ENCODE measurements at regions not wholly inside any gene's neighbourhood (a gene's known extent, or its start where the extent isn't known, plus 50 kb on each side); places are given as distances from the start of the nearest gene placed in this dataset.

DNA sequence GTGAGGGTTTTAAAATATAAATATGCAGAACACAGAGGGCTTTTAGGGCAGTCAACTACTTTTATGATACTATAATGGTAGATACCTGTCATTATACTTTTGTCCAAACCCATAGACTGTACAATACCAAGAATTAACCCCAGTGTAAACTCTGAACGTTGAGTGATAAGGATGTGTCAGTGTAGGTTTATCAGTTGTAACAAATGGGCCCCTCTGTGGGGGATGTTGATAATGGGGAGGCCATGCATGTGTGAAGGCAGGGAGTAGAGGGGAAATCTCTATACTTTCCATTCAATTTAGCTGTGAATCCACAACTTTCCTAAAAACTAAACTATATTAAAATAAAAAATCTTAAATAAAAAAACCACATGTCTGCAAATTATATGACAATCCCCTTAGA lies 193.5 kb upstream of the CAMK1G start:
- no peak for DNase-seq

DNA sequence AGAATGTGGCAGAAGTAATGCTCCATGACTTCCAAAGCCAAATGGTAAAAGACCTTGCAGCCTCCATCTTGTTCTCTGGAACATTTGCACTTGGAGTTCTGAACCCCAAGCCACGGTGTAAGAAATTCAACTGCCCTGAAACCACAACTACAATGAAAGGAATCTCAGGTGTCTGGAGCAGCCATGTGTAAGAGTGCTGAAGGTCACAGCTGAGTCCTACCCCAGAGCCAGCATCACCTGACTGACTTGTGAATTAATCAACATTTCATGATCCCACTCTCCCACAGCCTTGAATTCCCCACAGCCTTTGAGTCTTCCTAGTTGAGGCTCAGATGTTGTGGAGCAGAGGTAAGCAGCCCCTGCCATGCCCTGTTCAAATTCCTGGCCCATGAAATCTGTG lies 192.8 kb upstream of the CAMK1G start:
- DNase-seq = no peak

DNA sequence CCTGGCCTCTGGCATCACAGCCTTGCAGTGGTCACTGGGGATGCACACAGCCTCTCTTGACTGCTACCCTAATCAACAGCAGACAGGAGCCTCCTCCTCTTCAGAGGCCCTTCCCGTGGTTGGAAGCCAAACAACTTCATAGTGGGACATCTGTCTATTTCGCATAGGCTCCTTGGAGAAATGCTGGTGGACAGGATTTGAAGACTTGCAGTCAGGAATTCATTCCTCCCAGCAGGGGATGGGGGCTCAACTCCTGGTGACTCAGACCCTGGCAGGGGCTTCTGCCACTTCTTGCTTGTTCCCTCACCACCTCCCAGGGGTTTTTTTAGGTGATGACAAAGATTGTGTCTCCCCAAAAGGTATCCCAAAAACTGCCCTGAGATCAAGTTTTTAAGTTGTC lies 191.7 kb upstream of the CAMK1G start:
- DNase-seq = no peak

DNA sequence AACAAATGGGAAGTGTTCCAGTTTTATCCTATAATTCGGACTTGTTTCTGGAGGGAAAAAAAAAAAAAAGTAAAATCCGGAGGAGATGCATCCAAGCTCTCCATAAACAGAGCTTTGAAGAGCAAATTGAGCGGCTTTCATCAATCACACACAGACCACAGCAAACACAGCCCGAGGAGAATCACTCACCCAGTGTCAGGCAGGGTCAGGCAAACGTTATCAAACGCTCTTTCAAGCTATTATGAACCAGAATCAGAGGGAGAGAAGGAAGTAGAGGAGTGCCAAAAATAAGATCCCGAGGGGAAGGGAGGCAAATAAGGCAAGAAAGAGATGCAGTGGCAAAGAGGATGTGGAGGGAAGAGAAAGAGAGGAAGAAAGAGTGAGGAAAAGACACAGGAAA lies 188.3 kb upstream of the CAMK1G start:
- peak; percentile 70 for DNase-seq

DNA sequence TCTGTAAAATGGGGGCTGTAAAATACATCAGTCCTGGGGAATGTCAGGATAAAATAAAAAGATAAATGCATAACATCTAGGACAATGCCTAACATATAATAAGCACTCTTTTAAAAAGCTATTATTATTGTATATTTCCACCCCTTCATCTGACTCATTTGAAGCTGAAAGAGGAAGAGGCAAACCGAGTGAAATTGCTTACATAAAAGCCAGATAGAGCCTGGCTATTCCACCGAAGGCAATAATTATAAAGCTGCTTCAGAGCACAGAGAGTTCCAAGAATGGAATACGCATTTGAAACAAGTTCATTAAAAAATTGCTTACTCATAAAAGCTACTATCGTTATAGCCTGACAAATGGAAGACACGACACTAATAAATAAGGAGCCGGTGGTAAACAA lies 186.1 kb upstream of the CAMK1G start:
- no peak for DNase-seq

DNA sequence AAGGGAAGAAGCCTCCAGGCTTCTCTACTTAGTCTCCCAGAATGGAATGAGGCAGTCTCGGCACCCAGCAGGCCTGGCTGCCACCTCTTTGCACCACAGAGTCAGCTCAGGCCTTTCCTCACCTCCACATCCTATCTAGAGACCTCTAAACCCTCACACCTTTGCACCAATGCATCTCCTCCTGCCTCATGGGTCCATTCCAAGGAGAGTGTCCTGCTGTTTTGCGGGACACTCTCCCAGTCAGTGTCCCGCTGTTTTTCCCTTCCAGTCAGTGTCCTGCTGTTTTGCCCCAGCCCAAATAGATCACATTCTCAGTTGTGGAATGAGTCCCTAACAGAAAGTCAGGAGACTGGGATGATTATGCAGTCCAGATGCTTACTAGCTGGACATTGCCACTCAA lies 185.6 kb upstream of the CAMK1G start:
- no peak for DNase-seq

DNA sequence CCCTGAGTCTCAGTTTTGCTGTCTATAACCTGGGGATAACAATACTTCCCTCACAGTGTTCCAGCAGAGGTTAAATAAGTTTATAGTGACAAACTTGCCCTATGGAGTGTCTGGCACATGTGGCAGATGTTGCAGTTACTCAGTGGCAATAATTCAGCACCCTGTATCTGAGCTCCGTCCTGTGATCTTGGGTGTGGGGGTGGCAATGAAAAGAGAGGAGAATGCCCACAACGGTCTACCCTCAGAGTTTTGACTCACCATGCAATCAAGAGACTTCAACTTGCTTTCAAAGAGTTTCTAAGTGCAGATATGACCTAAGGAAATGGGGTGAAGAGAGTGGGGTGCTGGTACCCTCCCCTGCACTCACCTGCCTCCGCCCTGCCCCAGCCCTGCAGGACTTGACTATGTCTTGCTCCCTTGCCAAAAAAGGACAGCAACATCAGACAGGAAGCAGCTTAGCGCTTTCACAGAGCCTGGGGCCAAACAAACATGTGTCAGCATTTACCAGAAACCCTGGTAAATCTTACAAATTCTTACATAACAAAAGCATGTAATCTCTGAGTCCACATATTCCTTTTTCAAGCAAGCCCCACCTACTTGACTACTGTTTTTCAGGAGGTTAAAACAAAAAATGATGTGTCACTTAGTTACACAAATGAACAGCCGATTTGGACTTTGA lies 185.1 kb upstream of the CAMK1G start:
- DNase-seq = no peak

DNA sequence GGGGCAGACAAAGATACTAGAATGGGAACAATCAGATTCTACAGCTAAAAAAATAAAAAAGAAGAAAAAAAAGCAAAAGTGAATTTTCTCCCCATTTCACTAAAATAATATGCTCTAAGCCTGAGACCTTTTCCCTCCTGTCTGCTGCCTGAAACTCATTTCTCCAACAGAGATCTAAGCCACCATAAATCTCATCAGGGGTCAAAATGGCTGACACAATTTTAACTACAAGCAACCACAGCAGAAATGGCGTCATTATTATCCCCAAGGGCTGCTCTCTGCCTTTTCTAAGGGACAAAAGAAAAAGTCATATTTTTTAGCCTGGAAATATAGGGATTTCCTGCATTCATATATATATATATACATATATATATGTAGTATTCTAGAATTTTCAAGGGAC lies 183.7 kb upstream of the CAMK1G start:
- DNase-seq = no peak

DNA sequence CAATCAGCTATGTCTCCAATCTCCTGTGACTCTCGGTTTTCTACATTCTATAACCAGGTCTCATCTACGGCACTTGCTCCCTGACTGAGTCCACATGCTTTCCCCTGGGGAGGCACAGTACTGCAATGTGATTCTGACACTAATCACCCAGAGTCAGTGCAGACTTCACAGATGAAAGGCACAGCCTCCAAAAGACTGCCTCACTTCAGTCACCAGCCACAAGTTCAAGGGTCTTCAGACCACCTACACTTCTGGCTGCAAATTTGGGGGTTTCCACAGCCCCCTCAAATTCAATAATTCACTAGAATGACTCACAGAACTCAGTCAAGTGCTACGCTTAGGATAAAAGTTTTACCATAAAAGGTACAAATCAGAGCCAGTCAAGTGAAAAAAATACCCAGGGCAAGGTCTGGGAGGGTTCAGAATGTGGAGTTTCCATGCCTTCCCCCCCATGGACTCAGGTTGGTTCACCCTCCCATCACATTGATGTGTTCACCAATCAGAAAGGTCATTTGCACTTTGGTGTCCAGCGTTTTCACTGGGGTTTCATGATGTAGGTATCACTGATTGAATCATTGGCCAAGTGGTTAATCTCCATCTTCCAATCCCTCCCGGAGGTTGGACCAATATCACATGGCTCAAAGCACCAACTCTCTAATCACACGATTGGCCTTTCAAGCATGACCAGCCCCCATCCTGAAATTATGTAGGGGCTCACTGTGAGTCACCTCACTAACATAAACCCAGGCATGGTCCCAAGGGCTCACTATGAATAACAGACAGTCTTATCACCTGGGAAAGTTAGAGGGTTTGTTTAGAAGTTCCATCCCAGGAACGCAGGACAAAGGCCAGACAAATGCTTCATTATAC lies 182.9 kb upstream of the CAMK1G start:
- DNase-seq = no peak

DNA sequence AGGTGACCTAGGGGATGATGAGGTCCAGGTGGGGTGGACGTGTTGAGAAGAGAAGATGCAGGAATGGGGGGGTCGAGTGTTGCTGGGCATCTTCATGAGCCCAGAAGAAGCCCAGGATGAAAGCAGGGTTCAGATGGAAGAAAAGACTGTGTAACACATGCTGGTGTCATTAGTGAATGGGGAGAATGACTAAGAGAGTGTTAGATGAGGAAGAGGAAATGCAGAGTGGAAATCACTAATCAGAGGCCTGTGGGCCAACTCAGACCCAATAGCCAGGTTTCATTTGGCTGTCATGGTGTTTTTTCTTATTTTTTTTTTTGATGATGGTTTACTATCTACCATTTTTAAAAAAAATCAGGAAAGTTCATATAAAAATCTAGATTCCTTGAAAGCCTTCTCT lies 180.8 kb upstream of the CAMK1G start:
- no peak for DNase-seq

DNA sequence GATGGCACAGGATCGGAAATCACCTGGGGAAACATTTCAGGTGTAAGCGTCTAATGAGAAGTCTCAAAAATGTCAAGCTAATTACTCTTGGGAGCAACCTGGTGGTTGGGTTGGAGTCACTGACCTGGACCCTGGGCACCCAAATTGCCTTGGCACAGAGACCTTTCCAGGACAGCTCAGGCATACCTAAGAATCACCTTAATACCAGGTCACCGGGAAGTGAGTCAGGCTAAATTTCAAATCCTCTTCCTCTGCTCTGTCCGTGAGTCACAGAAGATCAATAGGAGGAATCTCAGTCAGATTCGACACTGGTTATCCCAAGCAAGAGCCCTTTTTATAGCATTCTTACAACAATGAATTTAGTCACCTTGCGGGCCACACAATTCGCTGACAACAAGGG lies 179.6 kb upstream of the CAMK1G start:
- no peak for DNase-seq

DNA sequence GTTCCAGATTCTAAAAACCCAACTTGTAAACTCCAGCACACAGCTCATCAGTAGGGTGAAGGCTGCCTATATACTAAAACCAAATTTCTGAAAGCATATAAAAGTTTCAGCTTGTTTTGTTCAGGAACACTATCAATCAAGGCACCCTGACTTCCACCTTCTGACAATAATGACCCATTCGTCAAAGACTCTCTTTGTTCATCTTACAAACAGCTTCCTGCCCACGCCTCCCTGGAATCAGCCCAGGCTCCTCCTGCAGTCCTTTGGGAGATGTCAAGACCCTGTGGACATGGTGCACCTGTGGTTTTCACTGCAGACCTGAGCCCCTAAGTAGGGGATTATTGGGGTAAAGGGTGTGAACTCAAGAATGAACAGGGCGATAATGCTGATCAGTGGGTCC lies 178.9 kb upstream of the CAMK1G start:
- no peak for DNase-seq

DNA sequence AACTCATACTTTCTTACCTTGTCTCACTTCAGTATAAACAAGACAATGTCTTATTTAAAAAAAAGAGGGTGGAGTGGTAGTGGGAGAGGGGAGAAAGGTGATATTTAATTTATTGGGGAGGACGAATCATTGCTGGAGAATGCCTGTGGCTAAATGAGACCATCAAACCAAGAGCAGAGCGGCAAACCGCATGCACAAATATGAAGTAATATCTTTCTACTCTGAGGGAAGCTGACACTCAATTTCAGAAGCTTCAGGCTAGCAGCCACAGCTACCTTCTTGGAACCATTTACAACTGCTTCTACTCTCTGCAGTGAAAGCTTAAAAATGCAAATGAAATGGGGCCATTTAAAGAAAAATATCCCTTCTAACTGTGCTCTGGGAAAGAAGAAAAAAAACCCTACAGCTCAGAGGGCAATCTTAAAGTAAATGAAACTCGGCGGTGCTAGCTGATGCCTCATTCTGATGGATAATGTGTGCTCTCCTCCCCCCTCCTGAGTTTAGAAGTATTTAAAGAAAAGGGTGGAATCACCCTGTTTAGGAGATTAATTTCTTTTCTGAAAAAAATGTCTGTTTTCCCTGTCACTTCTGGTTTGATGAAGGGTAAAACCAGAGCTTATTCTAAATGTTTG lies 178.2 kb upstream of the CAMK1G start:
- no peak for DNase-seq

DNA sequence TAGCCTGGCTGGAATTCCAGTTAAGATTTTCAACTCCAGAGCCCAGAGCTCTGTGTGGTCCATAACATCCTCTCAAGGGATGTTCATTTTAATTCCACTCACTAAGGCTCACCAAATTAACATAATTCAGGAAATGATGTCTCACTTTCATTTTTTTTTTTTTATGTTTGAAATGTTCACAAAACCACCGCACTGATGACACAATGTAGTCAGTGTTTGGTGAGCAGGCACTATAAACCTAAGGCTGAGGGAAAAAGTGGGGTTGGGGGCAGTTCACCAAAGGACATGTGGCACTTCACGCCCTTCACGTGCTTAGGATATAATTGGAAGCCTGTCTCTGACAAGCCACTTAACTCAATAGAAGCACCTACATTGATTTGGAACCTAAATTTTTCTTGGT lies 177.3 kb upstream of the CAMK1G start:
- DNase-seq = no peak

DNA sequence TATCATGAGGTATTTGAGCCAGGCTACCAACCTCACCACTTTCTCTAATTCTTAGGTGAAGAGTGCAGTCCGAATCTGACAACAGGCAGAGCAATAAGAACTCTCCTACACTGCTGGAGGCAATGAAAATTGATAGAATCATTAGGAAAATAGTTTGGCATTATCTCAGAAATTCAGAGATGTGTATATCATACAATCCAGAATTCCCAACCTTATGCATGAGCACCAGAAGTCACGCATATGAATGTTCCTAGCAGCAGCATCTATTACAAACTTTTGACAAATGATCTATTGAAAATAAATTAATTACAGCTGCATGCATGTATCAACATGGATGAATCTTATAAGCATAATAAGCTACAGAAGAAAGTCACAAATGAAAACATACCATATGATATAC lies 176.9 kb upstream of the CAMK1G start:
- no peak for DNase-seq

DNA sequence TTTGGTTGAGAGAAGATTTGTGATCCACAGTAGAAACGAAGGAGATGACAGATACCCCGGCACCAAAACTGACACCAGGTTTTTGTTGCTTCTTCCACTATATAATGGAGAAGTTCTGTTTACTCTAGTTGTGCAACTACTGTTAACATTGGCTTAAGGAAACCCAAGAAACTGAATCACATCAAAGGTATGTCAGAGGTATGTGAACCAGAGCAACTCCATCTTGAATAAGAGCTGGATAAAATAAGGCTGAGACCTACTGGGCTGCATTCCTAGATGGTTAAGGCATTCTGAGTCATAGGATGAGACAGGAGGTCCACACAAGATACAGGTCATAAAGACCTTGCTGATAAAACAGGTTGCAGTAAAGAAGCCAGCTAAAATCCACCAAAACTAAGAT lies 173.7 kb upstream of the CAMK1G start:
- no peak for DNase-seq

DNA sequence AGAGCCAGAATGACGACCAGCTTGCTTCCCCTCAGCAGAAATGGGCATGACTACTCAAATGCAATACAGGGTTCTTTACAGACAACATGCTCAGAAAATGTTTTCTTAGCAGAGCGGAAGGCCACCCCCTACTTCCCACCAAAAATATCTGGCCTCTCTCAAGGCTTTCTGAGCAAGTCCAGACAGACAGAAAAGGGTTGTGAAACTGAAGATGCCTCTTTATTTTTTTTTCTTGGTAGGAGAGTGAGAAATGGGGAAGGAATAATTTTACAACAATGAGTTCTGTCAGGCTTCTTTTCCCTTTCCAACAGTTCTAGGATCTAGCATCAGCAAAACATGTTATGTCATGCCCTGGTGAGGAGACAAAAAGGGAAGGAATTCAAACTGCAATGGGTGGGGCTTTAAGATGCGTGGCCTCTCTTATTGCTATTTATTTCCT lies 172.0 kb upstream of the CAMK1G start:
- no peak for DNase-seq

DNA sequence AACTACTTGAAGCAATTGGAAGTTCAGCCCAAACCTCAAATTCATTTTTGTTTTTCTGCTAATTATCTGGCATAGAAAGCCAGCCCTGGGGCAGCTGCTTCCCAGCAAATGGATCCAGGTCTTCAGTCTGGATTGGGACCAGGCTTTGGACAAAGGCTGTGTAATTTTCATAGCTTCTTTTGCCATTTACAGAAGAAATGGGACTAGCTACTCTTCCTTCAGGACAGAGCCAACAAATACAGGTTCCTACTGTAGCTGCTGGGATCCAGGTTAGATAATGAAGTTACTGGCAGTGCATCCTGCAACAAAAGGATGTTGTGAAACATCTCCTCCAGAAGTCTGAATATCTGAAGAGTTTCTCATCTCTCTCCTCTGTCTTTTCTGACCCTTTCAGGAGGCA lies 171.5 kb upstream of the CAMK1G start:
- no peak for DNase-seq

DNA sequence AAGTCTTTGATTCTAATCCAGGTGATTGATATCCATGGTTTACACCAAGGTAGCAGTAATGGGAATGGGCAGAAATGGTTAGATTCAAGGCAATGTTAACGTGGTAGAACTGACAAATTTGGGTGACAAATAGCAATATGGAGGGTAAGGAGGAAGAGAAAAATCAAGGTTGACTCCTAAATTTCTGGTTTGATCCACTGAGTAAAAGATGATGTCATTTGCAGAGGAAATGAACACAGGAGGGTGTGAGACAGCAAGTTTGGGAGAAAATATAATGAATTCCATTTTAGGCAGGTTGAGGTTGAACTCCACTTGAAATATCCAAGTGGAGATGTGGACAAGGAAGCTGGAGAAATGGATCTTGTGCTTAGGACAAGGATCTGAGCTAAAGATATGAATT lies 170.9 kb upstream of the CAMK1G start:
- no peak for DNase-seq

DNA sequence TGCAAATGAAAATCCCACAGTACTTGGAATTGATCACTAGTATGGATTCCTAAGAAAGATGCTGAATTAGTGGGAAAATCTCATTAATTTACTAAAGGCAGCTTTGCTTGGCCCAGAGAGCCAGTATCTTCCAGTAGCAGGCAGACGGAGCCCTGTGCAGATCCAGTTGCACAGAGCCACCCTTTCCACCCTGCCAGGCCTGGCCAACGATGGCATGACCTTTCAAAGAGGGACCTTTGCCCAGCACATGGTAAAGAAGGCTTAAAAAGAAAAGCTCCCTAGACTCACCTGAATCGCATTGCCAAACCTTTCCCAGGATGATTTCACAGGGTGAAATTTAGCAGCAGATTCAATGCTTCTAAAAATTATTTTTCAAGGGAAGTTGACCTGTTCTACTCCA lies 170.5 kb upstream of the CAMK1G start:
- DNase-seq = no peak

DNA sequence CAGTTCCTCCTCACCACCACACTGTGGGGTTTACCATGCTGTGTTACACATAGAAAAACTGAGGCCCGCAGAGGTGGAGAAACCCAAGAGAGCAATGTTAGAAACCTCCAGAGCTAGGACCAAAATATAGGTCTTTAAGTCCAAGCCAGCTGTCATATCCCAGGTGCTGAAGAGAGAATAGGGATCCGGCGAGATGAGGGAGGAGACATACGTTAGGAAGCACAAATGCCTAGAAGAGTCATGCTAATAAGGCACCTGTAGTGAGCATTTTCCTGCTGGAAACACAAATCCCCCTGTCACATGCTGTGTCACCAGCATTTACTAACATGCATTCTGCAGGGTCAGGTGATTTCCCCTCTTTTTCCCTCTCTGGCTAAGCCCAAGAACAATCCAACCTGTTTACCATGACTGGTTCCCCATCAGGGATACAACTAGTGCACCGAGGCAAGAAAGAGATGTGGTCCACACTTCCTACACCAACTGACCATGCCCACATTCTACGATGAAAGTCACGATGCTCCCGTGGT lies 168.6 kb upstream of the CAMK1G start:
- no peak for DNase-seq

DNA sequence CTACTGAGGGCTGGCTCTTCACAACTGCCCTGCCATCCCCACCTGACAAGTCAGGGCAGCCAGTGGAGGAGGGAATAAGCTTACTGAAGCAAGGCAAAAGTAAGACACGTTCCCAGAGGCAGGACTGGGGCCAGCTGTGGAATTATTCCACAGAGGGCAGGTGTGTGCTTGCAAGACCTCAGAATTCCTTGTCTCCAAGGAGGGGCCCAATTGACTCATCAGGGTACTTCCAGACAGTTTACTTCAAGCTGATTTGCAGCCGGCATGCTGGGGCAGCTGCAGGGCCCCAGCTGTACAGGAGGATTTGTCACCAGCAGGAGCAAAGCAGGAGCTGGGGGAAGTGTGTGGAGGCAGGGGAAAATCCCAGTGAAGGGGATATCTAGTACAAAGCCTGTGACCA lies 167.5 kb upstream of the CAMK1G start:
- peak; percentile 14 for DNase-seq

DNA sequence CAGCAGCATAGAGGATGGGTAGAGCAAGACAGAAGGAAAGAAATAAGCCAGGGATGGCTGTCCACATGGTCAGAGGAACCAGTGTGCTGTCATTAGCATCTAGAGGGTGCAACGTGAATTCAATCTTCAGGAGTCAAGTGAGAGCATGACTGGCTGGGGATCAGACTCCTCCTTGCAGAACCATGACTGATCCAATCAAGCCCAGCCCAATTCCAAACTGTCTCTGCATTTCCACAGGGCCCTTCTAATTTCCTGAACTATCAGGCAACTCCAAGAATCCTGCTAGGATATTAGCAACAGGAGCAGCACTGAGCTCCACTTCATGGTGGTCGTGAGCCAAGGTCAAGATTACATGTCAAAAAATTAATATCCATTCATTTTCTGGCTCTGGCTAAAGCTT lies 166.8 kb upstream of the CAMK1G start:
- no peak for DNase-seq

DNA sequence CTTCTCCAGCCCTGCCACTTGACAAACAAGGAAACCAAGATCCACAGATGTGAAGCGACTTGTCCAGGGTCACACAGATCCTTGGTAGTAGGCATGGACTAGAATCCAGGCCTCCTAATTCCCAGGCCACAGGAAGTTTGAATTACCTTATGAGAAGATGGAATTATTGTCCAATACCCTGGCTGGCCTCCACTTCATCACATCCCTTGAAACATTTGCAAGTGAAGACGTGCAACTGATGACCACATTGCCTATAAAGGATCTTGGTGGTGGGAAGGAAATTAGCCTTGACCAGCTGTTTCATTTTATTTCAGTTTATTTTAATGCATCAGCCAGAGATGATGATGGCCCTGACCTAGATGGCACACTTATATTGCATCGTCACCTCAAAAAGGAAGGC lies 165.8 kb upstream of the CAMK1G start:
- DNase-seq = no peak

Measured in NCI-H146 (cell line).